Natural killer cell (primary cell): ENCODE measurements at regions not wholly inside any gene's neighbourhood (a gene's known extent, or its start where the extent isn't known, plus 50 kb on each side); places are given as distances from the start of the nearest gene placed in this dataset.

Source experiments
- ATAC-seq, 3 donors: fragments of 150-1000 bp in 2 of 3; fragments of 200-7000 bp in 1 of 3; cut with Tn5 transposase; 1 replicate in 1 of 3; 2 replicates in 2 of 3; pipeline ENCODE4 v1.10.0; 2021; ENCODE audit warnings: mild to moderate bottlenecking in 2 of 3, moderate library complexity in 2 of 3
- DNase-seq, 2 donors: peaks; one replicate each; pipeline versions ENCODE4 v3.0.0 to v3.0.0-alpha.2; 2013 to 2021; ENCODE audit warnings: mixed read lengths in 1 of 2
- H3K27ac ChIP-seq: one replicate; pipeline ENCODE4 v1.5.1; 2013; ENCODE audit warnings: mild to moderate bottlenecking, low read length
- H3K27me3 ChIP-seq: one replicate; pipeline ENCODE4 v1.6.1; 2013; ENCODE audit warnings: low read length; ENCODE audit not compliant: control insufficient read depth, insufficient read depth
- H3K36me3 ChIP-seq: one replicate; pipeline ENCODE4 v1.6.1; 2013; ENCODE audit warnings: low read length; ENCODE audit not compliant: control insufficient read depth, insufficient read depth
- H3K4me1 ChIP-seq: one replicate; pipeline ENCODE4 v1.6.1; 2013; ENCODE audit warnings: low read length; ENCODE audit not compliant: control insufficient read depth, insufficient read depth
- H3K4me3 ChIP-seq: one replicate; pipeline ENCODE4 v1.5.1; 2013; ENCODE audit warnings: low read length
- H3K9me3 ChIP-seq: one replicate; pipeline ENCODE4 v1.6.1; 2013; ENCODE audit warnings: low read length; ENCODE audit not compliant: control insufficient read depth, insufficient read depth
- H3K27ac Mint-ChIP-seq, 2 donors: one replicate each; pipeline ENCODE4 v1.8.0; 2022; ENCODE audit warnings: mild to moderate bottlenecking in 2 of 2, mixed read lengths in 2 of 2, moderate library complexity in 1 of 2
- H3K27me3 Mint-ChIP-seq, 2 donors: one replicate each; pipeline ENCODE4 v1.8.0; 2022; ENCODE audit warnings: low read depth in 2 of 2, mixed read lengths in 2 of 2
- H3K36me3 Mint-ChIP-seq: one replicate; pipeline ENCODE4 v1.8.0; 2022; ENCODE audit warnings: mixed read lengths
- H3K4me1 Mint-ChIP-seq, 2 donors: one replicate each; pipeline ENCODE4 v1.8.0; 2022; ENCODE audit warnings: mixed read lengths in 2 of 2
- H3K4me3 Mint-ChIP-seq: one replicate; pipeline ENCODE4 v1.8.0; 2022; ENCODE audit warnings: mild to moderate bottlenecking, moderate library complexity, mixed read lengths
- H3K9me3 Mint-ChIP-seq, 2 donors: one replicate each; pipeline ENCODE4 v1.8.0; 2022; ENCODE audit warnings: mixed read lengths in 2 of 2
- WGBS: methylation state at CpG from one replicate; pipeline ENCODE4 v1.1.7; 2013; ENCODE audit warnings: missing lambda C conversion rate; ENCODE audit not compliant: insufficient coverage; 5-methylcytosine and 5-hydroxymethylcytosine counted together
- intact Hi-C: fragments of 100-400 bp; cut with micrococcal nuclease; formaldehyde crosslinking; loops from one replicate; pipeline ENCODE4 v1.14.2; 2022
- TF ChIP-seq, protein P1 (sequence below): fragments of 200-600 bp; IDR thresholded peaks from one replicate; pipeline ENCODE4 v1.8.0; 2022; ENCODE audit warnings: antibody characterized with exemption

DNA sequence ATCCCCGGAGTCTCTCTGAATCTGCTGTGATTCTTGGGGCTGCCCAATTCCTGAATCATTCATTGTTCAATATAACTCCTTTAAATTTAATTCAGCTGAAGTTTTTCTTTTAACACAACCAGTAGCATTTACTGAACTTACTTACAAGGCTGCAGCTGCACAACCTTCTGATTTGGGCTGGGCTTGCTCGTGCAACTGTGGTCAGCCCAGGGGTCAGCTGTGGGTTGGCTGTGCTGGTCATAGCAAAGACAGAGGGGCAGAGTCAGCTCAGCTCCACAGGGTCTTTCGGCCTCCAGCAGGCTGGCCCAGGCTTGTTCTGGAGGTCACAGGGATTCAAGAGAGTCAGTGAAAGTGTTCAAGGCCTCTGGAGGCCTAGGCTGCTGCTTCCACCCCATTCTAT lies 186.1 kb downstream of the MATN1 start:
- Mint-ChIP-seq H3K4me1 (no peaks in the 10 kb centered on the region), H3K27me3 (peaks cover 3 to 8% of the 10 kb centered on the region in 2 donors), H3K4me3 (no peak overlapping the region), H3K27ac (no peak overlapping the region), H3K9me3 (no peaks in the 10 kb centered on the region), H3K36me3 (no peaks in the 10 kb centered on the region)
- Histone ChIP-seq H3K4me1 (no peaks in the 10 kb centered on the region), H3K27me3 (no peaks in the 10 kb centered on the region), H3K9me3 (no peaks in the 10 kb centered on the region), H3K27ac (no peak overlapping the region), H3K4me3 (no peak overlapping the region), H3K36me3 (no peaks in the 10 kb centered on the region)
- WGBS: 84% methylated on average over 3 of the region's 3 CpGs
- TF ChIP-seq, protein P1, sequence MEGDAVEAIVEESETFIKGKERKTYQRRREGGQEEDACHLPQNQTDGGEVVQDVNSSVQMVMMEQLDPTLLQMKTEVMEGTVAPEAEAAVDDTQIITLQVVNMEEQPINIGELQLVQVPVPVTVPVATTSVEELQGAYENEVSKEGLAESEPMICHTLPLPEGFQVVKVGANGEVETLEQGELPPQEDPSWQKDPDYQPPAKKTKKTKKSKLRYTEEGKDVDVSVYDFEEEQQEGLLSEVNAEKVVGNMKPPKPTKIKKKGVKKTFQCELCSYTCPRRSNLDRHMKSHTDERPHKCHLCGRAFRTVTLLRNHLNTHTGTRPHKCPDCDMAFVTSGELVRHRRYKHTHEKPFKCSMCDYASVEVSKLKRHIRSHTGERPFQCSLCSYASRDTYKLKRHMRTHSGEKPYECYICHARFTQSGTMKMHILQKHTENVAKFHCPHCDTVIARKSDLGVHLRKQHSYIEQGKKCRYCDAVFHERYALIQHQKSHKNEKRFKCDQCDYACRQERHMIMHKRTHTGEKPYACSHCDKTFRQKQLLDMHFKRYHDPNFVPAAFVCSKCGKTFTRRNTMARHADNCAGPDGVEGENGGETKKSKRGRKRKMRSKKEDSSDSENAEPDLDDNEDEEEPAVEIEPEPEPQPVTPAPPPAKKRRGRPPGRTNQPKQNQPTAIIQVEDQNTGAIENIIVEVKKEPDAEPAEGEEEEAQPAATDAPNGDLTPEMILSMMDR: no peak
- ATAC-seq (no peak), DNase-seq (no peak)
- intact Hi-C loops: no loop called here

DNA sequence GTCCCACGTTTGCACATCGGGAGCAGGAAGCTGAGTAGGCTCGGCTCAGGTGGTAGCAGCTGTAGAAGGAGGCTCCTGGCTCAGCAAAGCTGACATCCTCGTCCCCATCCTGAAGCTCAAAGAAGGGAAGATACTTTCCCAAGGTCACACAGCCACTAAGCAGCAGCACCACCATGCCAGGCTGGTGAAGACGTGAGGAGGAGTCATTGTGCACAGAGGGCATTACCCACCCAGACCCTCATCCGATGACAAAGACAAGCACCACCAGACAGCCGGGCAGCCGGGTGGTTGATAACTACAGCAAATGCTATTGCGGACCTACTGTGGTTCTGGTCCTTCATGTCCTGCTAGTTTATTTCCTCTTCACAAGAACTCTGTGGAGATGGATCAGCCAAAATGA lies 186.9 kb downstream of the MATN1 start:
- Histone ChIP-seq H3K4me3 (no peak overlapping the region), H3K36me3 (no peaks in the 10 kb centered on the region), H3K27me3 (no peaks in the 10 kb centered on the region), H3K9me3 (no peaks in the 10 kb centered on the region), H3K4me1 (no peaks in the 10 kb centered on the region), H3K27ac (no peak overlapping the region)
- Mint-ChIP-seq H3K27me3 (peaks cover 3 to 8% of the 10 kb centered on the region in 2 donors), H3K36me3 (no peaks in the 10 kb centered on the region), H3K9me3 (no peaks in the 10 kb centered on the region), H3K4me1 (no peaks in the 10 kb centered on the region), H3K27ac (no peak overlapping the region), H3K4me3 (no peak overlapping the region)
- ATAC-seq (no peak), DNase-seq (no peak)
- intact Hi-C loops: no loop called here
- TF ChIP-seq, protein P1: no peak
- 86% methylated on average over 9 of the region's 9 CpGs for WGBS

DNA sequence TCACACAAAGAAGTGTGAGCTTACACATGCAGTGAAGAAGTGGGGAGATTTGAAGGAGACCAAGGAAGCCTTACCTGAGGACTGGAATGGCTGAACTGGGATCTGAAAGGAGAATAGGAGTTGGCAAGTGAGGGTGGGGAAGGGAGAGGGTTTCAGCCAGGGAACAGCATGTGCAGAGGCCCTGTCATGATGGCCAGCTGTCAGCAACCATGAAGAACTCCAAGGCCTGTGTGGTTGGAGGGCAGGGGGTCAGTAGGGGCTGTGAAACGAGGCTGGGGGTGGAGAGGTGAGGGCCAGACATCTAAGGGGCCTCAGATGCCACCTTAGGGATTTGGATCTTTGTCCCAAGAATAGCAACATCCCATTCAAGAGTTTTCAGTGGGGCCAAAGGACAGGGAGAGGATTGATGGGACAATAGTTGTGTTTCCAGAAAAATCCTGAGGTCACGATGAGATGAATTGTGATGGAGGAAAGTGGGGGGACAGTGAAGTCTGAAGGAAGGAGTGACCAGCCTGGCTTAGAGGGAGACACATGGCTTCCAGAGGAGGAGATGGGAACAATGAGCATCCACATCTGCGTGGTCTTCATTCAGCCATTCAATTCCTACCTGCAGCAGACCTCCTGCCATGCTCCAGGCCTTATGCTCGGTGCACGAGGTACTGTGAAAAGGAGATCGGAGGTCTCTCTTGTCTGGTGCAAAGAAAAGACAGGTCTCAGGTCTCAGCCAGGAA lies 187.6 kb downstream of the MATN1 start:
- intact Hi-C loops: no loop called here

More for the DNA sequence above, 187.6 kb downstream of the MATN1 start:
- TF ChIP-seq, protein P1: no peak
- no peak overlapping the region for H3K27ac ChIP-seq
- Mint-ChIP-seq H3K9me3 (no peaks in the 10 kb centered on the region), H3K27ac (no peak overlapping the region), H3K4me1 (no peaks in the 10 kb centered on the region), H3K27me3 (peaks cover 4 to 11% of the 10 kb centered on the region in 2 donors), H3K4me3 (no peak overlapping the region), H3K36me3 (no peaks in the 10 kb centered on the region)
- H3K4me1 ChIP-seq: no peaks in the 10 kb centered on the region
- no peaks in the 10 kb centered on the region for H3K36me3 ChIP-seq
- DNase-seq (no peak), ATAC-seq (no peak)
- H3K9me3 ChIP-seq: no peaks in the 10 kb centered on the region
- WGBS: 65% methylated on average over 6 of the region's 6 CpGs
- no peaks in the 10 kb centered on the region for H3K27me3 ChIP-seq
- H3K4me3 ChIP-seq: no peak overlapping the region
